Endothelial cell of umbilical vein (primary cell): ENCODE measurements at regions not wholly inside any gene's neighbourhood (a gene's known extent, or its start where the extent isn't known, plus 50 kb on each side); places are given as distances from the start of the nearest gene placed in this dataset.

Experiments used
- FOS ChIP-seq: IDR thresholded peaks from 2 replicates; pipeline ENCODE4 v1.6.1; 2011; ENCODE audit warnings: mild to moderate bottlenecking, low read length, moderate library complexity, borderline replicate concordance; ENCODE audit not compliant: insufficient read depth
- JUN ChIP-seq: IDR thresholded peaks from 2 replicates; pipeline ENCODE4 v1.6.1; 2011; ENCODE audit warnings: borderline replicate concordance, low read depth; ENCODE audit not compliant: insufficient read length, insufficient read depth
- MYC ChIP-seq: IDR thresholded peaks from one replicate; pipeline ENCODE4 v1.6.1; 2011; ENCODE audit warnings: mild to moderate bottlenecking, low read depth, low read length
- POLR2A ChIP-seq: IDR thresholded peaks from 2 replicates; pipeline ENCODE4 v1.6.1; 2012; ENCODE audit warnings: low read depth, mild to moderate bottlenecking, control low read depth, low read length
- POLR2AphosphoS5 ChIP-seq: IDR thresholded peaks from 2 replicates; pipeline ENCODE4 v1.6.1; 2012; ENCODE audit warnings: low read depth, mild to moderate bottlenecking, control low read depth, low read length, moderate library complexity; ENCODE audit not compliant: insufficient read depth
- TF ChIP-seq, protein P1 (sequence below): IDR thresholded peaks from 2 replicates; pipeline ENCODE4 v1.6.1; 2011; ENCODE audit not compliant: insufficient read depth, insufficient read length
- TF ChIP-seq, protein P2 (sequence below), 2 donors: IDR thresholded peaks; 1 replicate in 1 of 2; 2 replicates in 1 of 2; pipeline ENCODE4 v1.5.1; 2011; ENCODE audit warnings: low read length in 2 of 2, mild to moderate bottlenecking in 2 of 2, moderate library complexity in 2 of 2, control low read depth in 1 of 2, inconsistent platforms in 1 of 2, low read depth in 1 of 2; ENCODE audit not compliant: insufficient read depth in 1 of 2; ENCODE audit errors: extremely low read depth in 1 of 2

DNA sequence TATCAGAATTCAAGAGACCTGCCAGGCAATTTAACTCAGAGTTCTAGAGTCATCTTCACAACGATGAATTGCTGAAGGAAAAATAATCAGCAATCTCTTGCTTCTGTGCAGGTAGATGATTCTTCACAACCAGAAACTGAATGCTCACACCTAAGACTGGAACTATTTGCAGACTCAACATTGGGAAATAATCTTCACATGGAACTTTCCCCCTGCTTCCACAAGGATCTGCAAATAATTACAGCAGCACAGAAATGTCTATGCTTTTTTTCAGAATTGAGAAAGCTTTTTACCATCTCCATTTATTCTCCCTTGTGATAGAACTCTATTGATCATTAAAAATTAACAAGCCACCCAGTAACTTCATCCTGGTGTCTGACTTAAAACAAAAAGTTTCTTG, 282.8 kb downstream of the AHR start:
- TF ChIP-seq POLR2A = no peak
- TF ChIP-seq, protein P1, sequence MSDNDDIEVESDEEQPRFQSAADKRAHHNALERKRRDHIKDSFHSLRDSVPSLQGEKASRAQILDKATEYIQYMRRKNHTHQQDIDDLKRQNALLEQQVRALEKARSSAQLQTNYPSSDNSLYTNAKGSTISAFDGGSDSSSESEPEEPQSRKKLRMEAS = no peak
- TF ChIP-seq, protein P2, sequence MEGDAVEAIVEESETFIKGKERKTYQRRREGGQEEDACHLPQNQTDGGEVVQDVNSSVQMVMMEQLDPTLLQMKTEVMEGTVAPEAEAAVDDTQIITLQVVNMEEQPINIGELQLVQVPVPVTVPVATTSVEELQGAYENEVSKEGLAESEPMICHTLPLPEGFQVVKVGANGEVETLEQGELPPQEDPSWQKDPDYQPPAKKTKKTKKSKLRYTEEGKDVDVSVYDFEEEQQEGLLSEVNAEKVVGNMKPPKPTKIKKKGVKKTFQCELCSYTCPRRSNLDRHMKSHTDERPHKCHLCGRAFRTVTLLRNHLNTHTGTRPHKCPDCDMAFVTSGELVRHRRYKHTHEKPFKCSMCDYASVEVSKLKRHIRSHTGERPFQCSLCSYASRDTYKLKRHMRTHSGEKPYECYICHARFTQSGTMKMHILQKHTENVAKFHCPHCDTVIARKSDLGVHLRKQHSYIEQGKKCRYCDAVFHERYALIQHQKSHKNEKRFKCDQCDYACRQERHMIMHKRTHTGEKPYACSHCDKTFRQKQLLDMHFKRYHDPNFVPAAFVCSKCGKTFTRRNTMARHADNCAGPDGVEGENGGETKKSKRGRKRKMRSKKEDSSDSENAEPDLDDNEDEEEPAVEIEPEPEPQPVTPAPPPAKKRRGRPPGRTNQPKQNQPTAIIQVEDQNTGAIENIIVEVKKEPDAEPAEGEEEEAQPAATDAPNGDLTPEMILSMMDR (IDR thresholded peaks at IDR 0.05; ENCODE audit: extremely low read depth in 1 of 2, insufficient read depth in 1 of 2, low read depth in 1 of 2, low read length in 2 of 2) = no peak
- TF ChIP-seq POLR2AphosphoS5 = no peak
- TF ChIP-seq MYC = no peak
- no peak for TF ChIP-seq FOS
- TF ChIP-seq JUN = no peak
